Activated T-cell treated with anti-CD3 and anti-CD28 coated beads, Interleukin-2, amount 50 U/mL, for 72 hours (primary cell): ENCODE measurements at regions not wholly inside any gene's neighbourhood (a gene's known extent, or its start where the extent isn't known, plus 50 kb on each side); places are given as distances from the start of the nearest gene placed in this dataset.
"Not testable (repeated sequence)": the region's sequence is repeated elsewhere in the genome, so short reads cannot be mapped to it uniquely, and the experiment has no call there.

Source experiments
- ATAC-seq, 2 donors: fragments of 150-1000 bp; cut with Tn5 transposase; replicated peaks in 1 of 2; 2 replicates each; pipeline ENCODE4 v1.10.0; 2021; ENCODE audit warnings: moderate library complexity in 2 of 2, mild to moderate bottlenecking in 1 of 2
- DNase-seq, 2 donors: peaks; one replicate each; pipeline ENCODE4 v3.0.0; 2021 to 2022; ENCODE audit warnings: mixed read lengths in 1 of 2
- H3K27ac Mint-ChIP-seq: one replicate; pipeline ENCODE4 v1.8.0; 2022; ENCODE audit warnings: mild to moderate bottlenecking, moderate library complexity, mixed read lengths
- H3K27me3 Mint-ChIP-seq: one replicate; pipeline ENCODE4 v1.8.0; 2022; ENCODE audit warnings: low read depth, mixed read lengths
- H3K36me3 Mint-ChIP-seq, 2 donors: one replicate each; pipeline ENCODE4 v1.8.0; 2022; ENCODE audit warnings: mixed read lengths in 2 of 2, mild to moderate bottlenecking in 1 of 2; ENCODE audit not compliant: insufficient read depth in 2 of 2
- H3K4me1 Mint-ChIP-seq: one replicate; pipeline ENCODE4 v1.8.0; 2022; ENCODE audit warnings: low read depth, mixed read lengths
- H3K4me3 Mint-ChIP-seq, 2 donors: one replicate each; pipeline ENCODE4 v1.8.0; 2022; ENCODE audit warnings: mild to moderate bottlenecking in 2 of 2, mixed read lengths in 2 of 2, moderate library complexity in 2 of 2
- H3K9me3 Mint-ChIP-seq, 2 donors: one replicate each; pipeline ENCODE4 v1.8.0; 2022; ENCODE audit warnings: mixed read lengths in 2 of 2

GRCh38 chr12:73984552-73984951 lies 553.1 kb upstream of the ATXN7L3B start:
- no peak overlapping the region for H3K4me3 Mint-ChIP-seq
- H3K27ac Mint-ChIP-seq: no peak overlapping the region

DNA sequence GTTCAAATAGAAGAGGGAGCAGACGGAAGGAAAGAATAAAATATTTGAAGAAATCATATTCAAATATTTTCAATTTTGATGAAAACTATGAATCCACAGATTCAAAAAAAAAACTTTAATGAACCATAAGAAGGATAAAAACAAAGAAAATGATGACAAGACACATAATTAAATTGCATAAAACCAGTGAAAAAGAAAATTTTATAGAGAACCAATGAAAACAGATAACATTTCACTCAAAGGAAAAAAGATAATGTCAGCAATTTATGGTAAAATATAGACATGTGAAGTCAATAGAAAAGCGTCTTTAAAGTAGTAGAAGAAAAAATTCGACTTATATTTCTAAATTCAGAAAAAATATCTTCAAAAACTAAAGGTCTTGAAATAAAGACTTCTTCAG lies 546.5 kb upstream of the ATXN7L3B start:
- H3K4me3 Mint-ChIP-seq: no peak overlapping the region
- H3K4me1 Mint-ChIP-seq: no peaks in the 10 kb centered on the region
- no peaks in the 10 kb centered on the region for H3K36me3 Mint-ChIP-seq
- no peak overlapping the region for H3K27ac Mint-ChIP-seq
- no peaks in the 10 kb centered on the region for H3K27me3 Mint-ChIP-seq
- H3K9me3 Mint-ChIP-seq: peaks cover 0 to 2% of the 10 kb centered on the region in 2 donors
- no peak for DNase-seq
- no peak for ATAC-seq

More at GRCh38 chr12:73984552-73984951, 553.1 kb upstream of the ATXN7L3B start:
- H3K36me3 Mint-ChIP-seq: no peaks in the 10 kb centered on the region
- H3K27me3 Mint-ChIP-seq: no peaks in the 10 kb centered on the region
- ATAC-seq (no peak), DNase-seq (no peak)
- peaks cover 2 to 7% of the 10 kb centered on the region in 2 donors for H3K9me3 Mint-ChIP-seq
- H3K4me1 Mint-ChIP-seq: no peaks in the 10 kb centered on the region

GRCh38 chr12:73998894-73999293 lies 538.7 kb upstream of the ATXN7L3B start:
- no peaks in the 10 kb centered on the region for H3K9me3 Mint-ChIP-seq
- H3K27me3 Mint-ChIP-seq: no peaks in the 10 kb centered on the region
- DNase-seq (no peak), ATAC-seq (no peak)
- H3K36me3 Mint-ChIP-seq: no peaks in the 10 kb centered on the region
- no peaks in the 10 kb centered on the region for H3K4me1 Mint-ChIP-seq
- no peak overlapping the region for H3K27ac Mint-ChIP-seq
- H3K4me3 Mint-ChIP-seq: no peak overlapping the region

DNA sequence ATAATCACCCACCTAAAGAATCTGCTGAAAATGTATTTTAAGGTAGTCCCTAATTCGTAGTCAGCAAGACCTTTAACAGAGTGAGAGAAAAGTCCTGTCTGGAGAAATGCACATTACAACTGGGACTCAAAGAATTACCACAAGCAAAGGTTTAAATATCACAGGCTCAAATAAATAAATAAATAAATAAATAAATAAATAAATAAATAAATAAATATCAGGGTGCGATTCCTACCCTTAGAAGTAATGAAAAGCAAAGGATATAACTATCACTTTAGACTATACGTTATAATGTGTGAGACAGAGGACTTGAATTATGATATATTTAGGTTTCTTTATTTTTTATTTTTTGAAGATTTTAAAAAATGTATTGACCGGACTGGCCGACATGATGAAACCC lies 522.5 kb upstream of the ATXN7L3B start:
- DNase-seq (no peak), ATAC-seq (no peak)
- H3K27ac Mint-ChIP-seq: no peak overlapping the region
- H3K9me3 Mint-ChIP-seq: peaks cover 0 to 2% of the 10 kb centered on the region in 2 donors
- no peaks in the 10 kb centered on the region for H3K4me1 Mint-ChIP-seq
- H3K36me3 Mint-ChIP-seq: no peaks in the 10 kb centered on the region
- no peaks in the 10 kb centered on the region for H3K27me3 Mint-ChIP-seq
- no peak overlapping the region for H3K4me3 Mint-ChIP-seq

DNA sequence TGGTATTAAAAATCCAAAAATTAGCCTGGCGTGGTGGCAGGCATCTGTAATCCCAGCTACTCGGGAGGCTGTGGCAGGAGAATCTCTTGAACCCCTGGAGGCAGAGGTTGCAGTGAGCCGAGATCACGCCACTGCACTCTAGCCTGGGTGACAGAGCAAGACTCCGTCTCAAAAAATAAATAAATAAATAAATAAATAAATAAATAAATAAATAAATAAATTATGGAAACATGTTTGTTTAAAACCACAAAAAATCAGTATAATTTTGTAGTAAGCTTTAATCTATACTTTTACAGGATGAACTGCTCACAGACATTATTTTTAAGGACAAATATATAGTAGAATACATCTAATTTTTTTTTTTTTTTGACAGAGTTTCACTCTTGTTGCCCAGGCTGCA lies 521.3 kb upstream of the ATXN7L3B start:
- not testable (repeated sequence) for DNase-seq, H3K9me3 Mint-ChIP-seq, ATAC-seq, H3K27ac Mint-ChIP-seq, H3K36me3 Mint-ChIP-seq, H3K4me3 Mint-ChIP-seq, H3K4me1 Mint-ChIP-seq, H3K27me3 Mint-ChIP-seq

DNA sequence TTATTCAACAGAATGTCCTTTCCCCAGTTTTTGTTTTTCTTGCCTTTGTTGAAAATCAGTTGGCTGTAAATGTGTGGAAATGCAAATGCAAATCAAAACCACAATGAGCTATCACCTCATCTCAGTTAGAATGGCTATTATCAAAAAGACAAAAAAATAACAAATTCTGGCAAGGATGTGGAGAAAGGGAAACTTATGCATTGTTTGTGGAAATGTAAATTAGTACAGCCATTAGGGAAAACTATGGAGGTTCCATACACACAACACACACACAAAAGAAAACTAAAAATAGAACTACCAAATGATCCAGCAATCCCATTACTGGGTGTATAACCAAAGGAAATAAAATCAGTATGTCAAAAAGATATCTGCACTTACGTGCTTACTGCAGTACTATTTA lies 518.8 kb upstream of the ATXN7L3B start:
- DNase-seq (no peak), ATAC-seq (no peak)
- Mint-ChIP-seq H3K4me3 (no peak overlapping the region), H3K27ac (no peak overlapping the region), H3K27me3 (no peaks in the 10 kb centered on the region), H3K36me3 (no peaks in the 10 kb centered on the region), H3K9me3 (peaks cover 0 to 2% of the 10 kb centered on the region in 2 donors), H3K4me1 (no peaks in the 10 kb centered on the region)

GRCh38 chr12:74021937-74022336 lies 515.7 kb upstream of the ATXN7L3B start:
- Mint-ChIP-seq H3K36me3 (no peaks in the 10 kb centered on the region), H3K27me3 (no peaks in the 10 kb centered on the region), H3K4me3 (no peak overlapping the region), H3K4me1 (no peaks in the 10 kb centered on the region), H3K27ac (no peak overlapping the region), H3K9me3 (peaks cover 0 to 2% of the 10 kb centered on the region in 2 donors)
- DNase-seq: peak; percentile 12 to 17
- ATAC-seq: peak; percentile 45 to 47

GRCh38 chr12:74031045-74031444 lies 506.6 kb upstream of the ATXN7L3B start:
- H3K4me3 Mint-ChIP-seq: no peak overlapping the region
- no peaks in the 10 kb centered on the region for H3K27me3 Mint-ChIP-seq
- no peak for ATAC-seq

GRCh38 chr12:74033531-74033930 lies 504.1 kb upstream of the ATXN7L3B start:
- Mint-ChIP-seq H3K27ac (no peak overlapping the region), H3K9me3 (peaks cover 0 to 2% of the 10 kb centered on the region in 2 donors), H3K27me3 (no peaks in the 10 kb centered on the region), H3K4me3 (no peak overlapping the region), H3K36me3 (no peaks in the 10 kb centered on the region), H3K4me1 (no peaks in the 10 kb centered on the region)
- DNase-seq (no peak), ATAC-seq (no peak)

More at GRCh38 chr12:74031045-74031444, 506.6 kb upstream of the ATXN7L3B start:
- Mint-ChIP-seq H3K27ac (no peak overlapping the region), H3K36me3 (no peaks in the 10 kb centered on the region), H3K9me3 (no peaks in the 10 kb centered on the region), H3K4me1 (no peaks in the 10 kb centered on the region)
- DNase-seq: no peak

DNA sequence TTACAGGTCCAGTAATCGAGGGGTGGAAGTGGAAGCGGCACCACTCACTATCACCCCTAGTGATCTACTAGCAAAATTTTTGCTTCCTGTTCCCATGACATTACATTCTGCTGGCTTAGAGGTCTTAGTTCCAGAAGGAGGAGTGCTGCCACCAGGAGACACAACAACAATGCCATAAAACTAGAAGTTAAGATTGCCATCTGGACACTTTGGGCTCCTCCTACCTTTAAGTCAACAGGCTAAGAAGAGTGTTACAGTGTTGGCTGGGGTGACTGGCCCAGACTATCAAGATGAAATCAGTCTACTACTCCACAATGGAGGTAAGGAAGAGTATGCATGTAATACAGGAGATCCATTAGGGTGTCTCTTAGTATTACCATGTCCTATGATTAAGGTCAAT lies 498.5 kb upstream of the ATXN7L3B start:
- H3K36me3 Mint-ChIP-seq, H3K27ac Mint-ChIP-seq, H3K4me1 Mint-ChIP-seq, H3K27me3 Mint-ChIP-seq, H3K4me3 Mint-ChIP-seq, H3K9me3 Mint-ChIP-seq, ATAC-seq, DNase-seq: not testable (repeated sequence)

DNA sequence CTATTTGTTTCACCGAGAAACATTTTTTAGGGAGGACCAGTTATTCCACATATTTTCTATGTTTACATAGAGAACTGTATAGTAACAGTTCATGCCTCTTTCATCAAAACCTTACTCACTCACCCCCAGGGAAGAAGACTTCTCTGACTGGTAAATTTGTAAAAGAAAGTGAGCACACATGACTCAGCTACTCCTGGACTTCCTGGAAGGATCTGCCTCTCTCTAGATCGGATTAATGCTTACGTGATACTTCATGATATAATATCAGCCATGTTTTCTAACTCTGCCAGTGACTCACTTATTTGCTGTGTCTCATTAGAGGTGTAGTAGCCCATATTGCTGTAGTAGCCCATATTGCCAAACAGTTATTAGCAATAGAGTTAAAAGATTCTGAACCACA lies 494.3 kb upstream of the ATXN7L3B start:
- ATAC-seq: no peak
- H3K27me3 Mint-ChIP-seq: no peaks in the 10 kb centered on the region
- H3K4me1 Mint-ChIP-seq: no peaks in the 10 kb centered on the region
- H3K4me3 Mint-ChIP-seq: no peak overlapping the region
- H3K27ac Mint-ChIP-seq: no peak overlapping the region
- no peaks in the 10 kb centered on the region for H3K36me3 Mint-ChIP-seq
- DNase-seq: no peak
- H3K9me3 Mint-ChIP-seq: peaks cover 3 to 6% of the 10 kb centered on the region in 2 donors

GRCh38 chr12:74049348-74049747 lies 488.3 kb upstream of the ATXN7L3B start:
- Mint-ChIP-seq H3K9me3 (peaks cover 2 to 3% of the 10 kb centered on the region in 2 donors), H3K27me3 (no peaks in the 10 kb centered on the region)

DNA sequence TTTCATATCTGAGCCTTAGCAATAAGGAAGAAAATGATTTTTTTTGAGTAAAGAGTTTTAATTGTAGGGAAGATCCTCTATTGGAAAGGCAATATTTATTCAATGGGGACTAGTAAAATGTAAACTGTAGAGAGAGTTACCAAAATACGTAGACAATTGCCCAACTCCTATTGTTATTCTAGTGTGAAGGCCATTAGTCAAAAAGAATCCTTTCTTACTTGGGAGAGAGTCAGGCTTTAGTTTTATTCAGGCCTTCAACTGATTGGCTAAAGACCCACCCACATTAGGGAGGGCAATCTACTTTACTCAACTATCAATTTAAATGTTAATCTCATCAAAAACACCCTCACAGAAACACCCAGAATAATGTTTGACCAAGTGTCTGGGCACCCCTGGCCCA lies 485.8 kb upstream of the ATXN7L3B start:
- Mint-ChIP-seq H3K4me1 (no peaks in the 10 kb centered on the region), H3K36me3 (no peaks in the 10 kb centered on the region), H3K9me3 (peaks cover 2 to 3% of the 10 kb centered on the region in 2 donors), H3K4me3 (no peak overlapping the region), H3K27me3 (no peaks in the 10 kb centered on the region), H3K27ac (no peak overlapping the region)
- ATAC-seq: no peak
- no peak for DNase-seq

More at GRCh38 chr12:74049348-74049747, 488.3 kb upstream of the ATXN7L3B start:
- Mint-ChIP-seq H3K27ac (no peak overlapping the region), H3K4me1 (no peaks in the 10 kb centered on the region), H3K36me3 (no peaks in the 10 kb centered on the region), H3K4me3 (no peak overlapping the region)
- no peak for DNase-seq
- ATAC-seq: no peak

DNA sequence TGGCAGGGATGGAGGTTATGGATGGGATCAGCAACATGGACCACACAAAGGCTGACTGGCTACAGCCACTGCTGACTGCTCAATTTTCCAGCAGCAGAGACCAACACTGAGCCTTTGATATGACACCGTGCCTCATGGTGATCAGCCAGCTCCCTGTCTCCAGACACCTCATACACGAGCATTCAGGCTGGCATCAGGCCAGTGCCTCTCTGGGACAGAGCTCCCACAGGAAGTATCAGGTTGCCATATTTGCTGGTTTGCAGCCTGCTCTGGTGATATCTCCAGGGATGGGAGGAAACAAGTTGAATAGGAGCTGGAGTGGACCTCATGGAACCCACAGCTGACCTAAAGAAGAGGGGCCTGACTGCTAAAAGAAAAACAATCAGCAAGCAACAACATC lies 471.2 kb upstream of the ATXN7L3B start:
- Mint-ChIP-seq H3K27ac (no peak overlapping the region), H3K36me3 (no peaks in the 10 kb centered on the region), H3K9me3 (peaks cover 14 to 22% of the 10 kb centered on the region in 2 donors), H3K27me3 (no peaks in the 10 kb centered on the region), H3K4me3 (no peak overlapping the region), H3K4me1 (no peaks in the 10 kb centered on the region)
- DNase-seq (no peak), ATAC-seq (no peak)
